ENCODE measurements at regions not wholly inside any gene's neighbourhood (a gene's known extent, or its start where the extent isn't known, plus 50 kb on each side); places are given as distances from the start of the nearest gene placed in this dataset.

GRCh38 chr22:22744412-22745224 is 100.2 kb downstream of the GGTLC2 start:
- no peak for DNase-seq (ENCODE audit: low spot score)

GRCh38 chr22:22745225-22746060 is 101.0 kb downstream of the GGTLC2 start:
- no peak for DNase-seq (ENCODE audit: low spot score)

GRCh38 chr22:22746061-22746962 is 101.9 kb downstream of the GGTLC2 start:
- DNase-seq (ENCODE audit: low spot score): no peak

- DNase-seq (ENCODE audit: low spot score): no peak
These were observed 102.8 kb downstream of the GGTLC2 start for GRCh38 chr22:22746963-22747933.

- no peak for DNase-seq (ENCODE audit: low spot score)
These were observed 103.9 kb downstream of the GGTLC2 start for GRCh38 chr22:22748297-22748743.

- no peak for DNase-seq (ENCODE audit: low spot score)
These were observed 104.3 kb downstream of the GGTLC2 start for GRCh38 chr22:22748756-22749155.

GRCh38 chr22:22749167-22749758 is 104.8 kb downstream of the GGTLC2 start:
- no peak for DNase-seq (ENCODE audit: low spot score)

GRCh38 chr22:22750335-22751042 is 106.1 kb downstream of the GGTLC2 start:
- DNase-seq (ENCODE audit: low spot score): no peak

GRCh38 chr22:22751043-22751603 is 106.7 kb downstream of the GGTLC2 start:
- no peak for DNase-seq (ENCODE audit: low spot score)

GRCh38 chr22:22752199-22752555 is 107.8 kb downstream of the GGTLC2 start:
- DNase-seq (ENCODE audit: low spot score): no peak

- DNase-seq (ENCODE audit: low spot score): no peak
These were observed 108.4 kb downstream of the GGTLC2 start for GRCh38 chr22:22752556-22753477.

GRCh38 chr22:22753526-22754267 is 109.3 kb downstream of the GGTLC2 start:
- DNase-seq (ENCODE audit: low spot score): no peak

GRCh38 chr22:22754268-22754657 is 109.8 kb downstream of the GGTLC2 start:
- DNase-seq (ENCODE audit: low spot score): no peak

GRCh38 chr22:22754961-22755777 is 110.8 kb downstream of the GGTLC2 start:
- no peak for DNase-seq (ENCODE audit: low spot score)

- DNase-seq (ENCODE audit: low spot score): no peak
These were observed 111.3 kb downstream of the GGTLC2 start for GRCh38 chr22:22755778-22756100.

GRCh38 chr22:22756109-22756508 is 111.7 kb downstream of the GGTLC2 start:
- DNase-seq (ENCODE audit: low spot score): no peak
